ENCODE measurements at regions not wholly inside any gene's neighbourhood (a gene's known extent, or its start where the extent isn't known, plus 50 kb on each side); places are given as distances from the start of the nearest gene placed in this dataset.

DNA sequence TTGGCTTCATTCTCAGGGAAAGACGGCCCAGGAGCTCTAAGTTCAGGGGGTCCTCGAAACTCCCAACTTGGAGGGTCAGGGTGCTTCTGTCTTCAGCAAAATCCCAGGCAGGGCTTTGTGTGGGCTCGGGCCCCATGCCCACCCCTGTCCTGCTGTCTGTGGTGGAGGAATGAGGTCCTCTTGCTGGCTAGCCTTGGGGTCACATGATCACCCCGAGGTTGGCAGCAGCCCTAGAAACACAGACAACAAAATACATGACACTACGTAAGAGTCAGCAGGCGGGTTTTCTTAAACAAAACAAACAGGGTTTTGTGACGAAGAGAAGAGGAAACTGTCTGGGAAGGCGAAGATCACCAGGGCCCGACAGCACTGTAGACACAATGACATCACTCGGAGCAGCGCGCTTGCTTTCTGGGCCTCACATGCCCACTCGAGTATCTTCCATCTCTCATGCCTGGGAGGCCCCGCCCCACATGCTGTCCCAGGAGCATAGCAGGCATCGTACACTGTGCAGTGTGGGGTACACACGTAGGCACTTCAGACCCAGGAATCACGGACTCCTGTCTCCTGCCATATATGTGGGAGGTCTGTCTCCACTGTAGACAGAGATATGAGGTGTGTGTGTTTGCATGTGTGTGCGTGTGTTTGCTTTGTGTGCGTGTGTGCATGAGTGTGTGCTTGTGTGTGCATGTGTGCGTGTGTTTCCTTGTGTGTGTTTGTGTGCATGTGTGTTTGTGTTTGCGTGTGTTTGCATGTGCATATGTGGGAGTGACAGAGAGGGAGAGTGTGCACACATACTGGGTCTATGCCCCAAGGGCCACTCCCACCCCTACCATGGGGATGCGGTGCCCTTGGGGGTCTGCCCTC is 94.7 kb downstream of the SIK1 start:
- no peak for DNase-seq

DNA sequence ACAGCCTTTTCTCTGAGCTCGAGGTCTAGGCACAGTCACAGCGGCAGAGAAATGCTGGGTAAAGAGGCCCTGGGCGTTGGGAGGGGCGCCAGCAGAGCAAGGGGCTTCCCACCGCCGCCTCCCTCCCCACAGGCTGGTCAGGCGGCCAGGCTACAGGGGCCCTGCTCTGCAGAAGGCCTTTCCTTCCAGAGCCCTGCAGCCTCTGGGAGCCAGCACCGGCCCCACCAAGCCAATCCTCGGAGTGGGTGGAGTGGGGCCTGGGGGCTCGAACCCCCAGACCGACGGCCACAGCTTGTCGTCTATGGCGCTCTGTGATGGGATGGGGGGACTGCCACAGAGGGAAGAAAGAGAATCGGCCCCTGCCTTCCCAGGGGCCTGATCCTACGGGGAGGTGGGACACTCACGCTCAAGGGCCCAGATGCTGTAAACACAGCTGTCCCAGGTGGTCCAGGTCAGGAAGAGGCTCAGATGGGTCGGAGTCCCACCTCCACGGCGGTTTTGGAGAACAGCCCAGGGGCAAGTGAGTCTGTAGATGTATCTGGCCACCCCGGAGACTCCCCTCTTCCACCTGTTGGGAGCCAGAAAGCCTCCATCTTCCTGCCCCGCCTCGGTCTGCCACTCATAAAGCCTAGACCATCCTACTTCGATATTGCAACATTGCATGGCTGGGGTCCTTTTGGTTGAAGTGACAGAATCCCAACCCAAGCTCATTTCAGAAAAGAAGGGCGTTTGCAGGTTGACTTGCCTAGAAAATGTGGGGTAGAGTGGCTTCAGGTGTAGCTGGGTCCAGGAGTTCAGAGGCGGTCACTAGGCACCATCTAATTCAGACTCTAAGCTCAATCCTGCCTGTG is 95.6 kb downstream of the SIK1 start:
- no peak for DNase-seq

GRCh38 chr21:43330306-43330881 is 96.5 kb downstream of the SIK1 start:
- no peak for DNase-seq

DNA sequence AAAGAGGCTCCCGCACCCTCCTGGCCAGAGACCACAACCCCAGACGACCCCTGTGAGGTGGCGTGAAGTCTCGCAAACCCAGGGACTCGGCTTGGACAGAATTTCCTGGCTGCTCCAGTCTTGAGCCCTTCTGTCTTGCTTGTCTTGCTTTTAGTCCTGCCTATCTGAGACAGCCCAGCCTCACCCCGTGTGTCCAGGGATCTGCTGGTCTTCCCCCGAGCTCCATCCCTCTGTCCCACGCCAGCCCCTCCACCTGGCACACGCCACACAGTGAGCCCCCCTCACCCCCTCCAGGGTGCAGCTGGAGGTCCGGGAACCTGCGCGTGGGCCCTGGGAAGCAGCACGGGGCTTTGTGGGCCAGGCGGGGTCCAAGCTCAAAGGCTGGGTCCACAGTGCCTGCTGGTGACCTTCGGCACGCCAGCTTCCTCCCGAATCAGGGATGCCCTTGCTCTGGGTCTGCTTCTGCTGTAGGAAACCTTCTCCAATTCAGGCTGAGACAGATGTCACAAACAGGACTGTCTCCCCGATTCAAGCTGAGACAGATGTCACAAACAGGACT is 97.1 kb downstream of the SIK1 start:
- no peak for DNase-seq

DNA sequence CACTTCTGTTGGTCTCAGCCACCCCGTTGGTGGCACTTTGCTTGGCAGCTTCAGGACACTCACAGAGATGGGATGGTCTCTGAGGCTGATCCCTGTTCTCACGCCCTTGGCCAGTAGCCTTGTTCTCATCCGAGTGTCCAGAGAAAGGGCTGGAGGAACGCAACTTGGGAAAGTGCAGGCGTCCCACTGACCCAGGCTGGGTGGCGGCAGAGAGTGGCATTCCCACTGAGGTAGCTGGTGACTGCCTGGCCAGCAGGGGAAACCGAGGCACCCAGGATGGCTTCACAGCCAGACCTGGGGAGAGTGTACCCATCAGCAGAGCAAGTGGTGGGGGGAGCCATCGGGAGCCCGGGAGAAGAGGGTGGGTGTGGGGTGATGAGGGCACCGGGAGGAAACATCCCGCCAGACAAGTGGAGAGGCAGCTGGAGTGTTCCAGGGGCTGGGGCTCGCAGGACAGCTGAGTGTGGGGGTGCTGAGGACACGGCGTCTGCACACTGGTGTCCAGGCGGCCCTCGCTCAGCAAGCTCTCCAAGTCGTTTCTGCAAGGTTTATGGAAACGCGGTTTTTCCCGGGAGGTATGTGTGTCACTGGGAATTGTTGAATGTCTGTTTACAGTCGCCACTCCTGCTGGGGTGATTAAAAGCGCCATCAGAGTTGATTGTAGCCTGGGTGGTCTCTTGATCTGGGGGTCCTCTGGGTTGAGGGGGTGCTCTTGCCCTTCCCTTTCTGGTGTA is 97.8 kb downstream of the SIK1 start:
- DNase-seq: no peak

- DNase-seq: no peak
Observed at GRCh38 chr21:43328185-43328957, 98.6 kb downstream of the SIK1 start.

GRCh38 chr21:43325968-43326715 is 100.8 kb downstream of the SIK1 start:
- DNase-seq: no peak

DNA sequence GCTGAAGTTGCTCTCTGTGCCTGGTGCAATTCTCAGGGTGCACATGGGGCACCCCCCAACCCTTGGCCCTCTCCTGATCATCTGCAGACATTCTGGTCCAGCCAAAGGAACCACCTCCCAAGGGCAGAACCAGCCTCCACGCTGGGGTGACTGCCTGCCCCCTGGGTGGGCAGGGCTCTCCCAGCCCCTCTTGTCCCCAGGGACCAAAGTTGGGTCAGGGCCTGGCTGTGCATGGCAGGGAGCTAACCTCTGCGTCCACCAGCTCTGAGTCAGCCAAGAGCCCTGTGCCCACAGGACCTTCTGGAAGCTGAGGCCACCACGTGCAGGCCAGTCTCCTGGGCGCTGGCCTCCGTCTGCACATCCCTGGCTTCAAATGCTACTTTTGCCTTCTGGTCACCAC is 101.9 kb downstream of the SIK1 start:
- no peak for DNase-seq

- DNase-seq: no peak
Observed at GRCh38 chr21:43324596-43324995, 102.3 kb downstream of the SIK1 start.

GRCh38 chr21:43323244-43324005 is 103.5 kb downstream of the SIK1 start:
- DNase-seq: no peak

GRCh38 chr21:43322805-43323204 is 104.1 kb downstream of the SIK1 start:
- DNase-seq: no peak

GRCh38 chr21:43322311-43322710 is 104.6 kb downstream of the SIK1 start:
- no peak for DNase-seq

DNA sequence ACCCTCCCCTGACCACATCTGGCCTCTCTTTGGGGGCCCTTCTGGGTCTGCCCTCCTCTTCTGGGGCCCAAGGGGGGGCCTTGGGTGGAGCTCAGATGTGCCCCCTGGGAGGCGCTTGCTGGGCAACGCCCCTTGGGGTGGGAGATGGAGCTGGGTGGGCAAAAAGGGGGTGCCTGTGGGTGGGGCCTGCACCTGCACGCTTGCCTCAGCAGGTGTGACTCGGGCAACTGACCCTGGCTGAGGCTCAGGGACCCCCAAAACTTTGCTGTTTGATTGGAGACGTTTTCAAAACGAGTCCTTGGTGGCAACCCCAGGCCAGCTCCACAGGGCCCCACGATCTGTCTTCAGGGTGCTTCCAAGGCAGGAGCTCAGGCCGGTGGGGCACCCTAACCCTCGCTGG is 105.3 kb downstream of the SIK1 start:
- no peak for DNase-seq

GRCh38 chr21:43321111-43321510 is 105.8 kb downstream of the SIK1 start:
- DNase-seq: no peak

GRCh38 chr21:43320526-43320925 is 106.4 kb downstream of the SIK1 start:
- no peak for DNase-seq

DNA sequence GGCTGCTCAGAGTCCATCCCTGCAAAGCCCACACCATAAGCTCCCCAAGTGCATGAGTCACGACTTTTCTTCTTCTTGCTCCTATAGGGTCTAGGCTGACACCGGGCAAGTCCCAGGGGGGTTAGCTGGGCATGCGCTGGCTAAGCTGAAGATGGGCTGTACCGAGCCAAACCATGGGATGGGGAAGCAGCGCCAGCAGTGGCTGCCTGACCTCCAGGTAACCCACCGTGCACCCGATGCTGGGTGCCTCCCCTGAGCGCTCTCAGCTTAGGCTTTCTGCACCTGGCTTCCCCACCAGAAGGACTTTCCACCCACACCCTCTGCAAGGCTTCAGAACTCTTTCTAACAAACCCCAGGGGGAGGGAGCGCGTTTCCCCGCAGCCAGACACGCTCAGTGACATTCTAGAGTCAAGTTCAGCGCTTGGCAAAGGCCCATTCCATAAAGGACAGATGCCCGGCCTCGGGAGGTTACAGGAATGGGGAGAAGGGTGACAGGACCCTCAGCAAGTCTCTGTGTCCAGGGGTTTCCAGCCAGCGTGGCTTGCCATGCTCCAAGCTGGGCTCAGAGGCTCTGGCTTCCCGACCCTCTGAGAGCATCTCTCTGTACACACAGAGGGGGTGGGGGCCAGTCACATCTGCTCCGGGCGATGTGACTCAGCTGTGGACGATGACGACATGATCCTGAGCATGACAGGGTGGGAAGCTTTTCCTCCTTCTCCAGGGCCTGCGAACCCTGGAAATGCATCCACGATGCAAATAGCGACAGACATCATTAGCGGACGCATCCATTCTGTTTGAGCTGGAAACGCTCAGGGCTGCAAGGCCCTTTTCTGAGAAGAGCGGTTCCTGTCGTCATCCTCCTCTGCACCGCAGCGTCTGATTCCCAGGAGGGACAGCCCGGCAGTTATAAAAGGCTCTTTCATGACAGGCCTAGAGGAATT is 107.8 kb downstream of the SIK1 start:
- DNase-seq: no peak

DNA sequence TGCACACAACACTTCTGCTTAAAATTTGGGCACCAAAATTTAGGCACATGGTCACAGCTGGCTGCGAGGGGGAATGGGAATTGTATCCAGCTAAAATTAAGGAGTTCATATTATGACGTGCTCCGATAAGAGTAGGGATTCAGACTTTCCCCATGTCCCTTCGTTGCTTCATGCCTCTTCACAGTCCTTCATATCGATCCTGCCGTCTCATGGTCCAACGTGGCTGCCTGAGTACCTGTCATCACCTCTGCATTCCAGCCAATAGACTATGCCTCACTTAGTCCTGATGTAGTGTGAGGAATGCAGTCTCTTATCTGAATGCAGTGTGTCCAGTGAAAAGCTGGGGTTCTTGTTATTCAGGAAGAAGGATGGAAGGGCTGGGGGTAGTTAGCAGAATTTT is 108.6 kb downstream of the SIK1 start:
- no peak for DNase-seq

DNA sequence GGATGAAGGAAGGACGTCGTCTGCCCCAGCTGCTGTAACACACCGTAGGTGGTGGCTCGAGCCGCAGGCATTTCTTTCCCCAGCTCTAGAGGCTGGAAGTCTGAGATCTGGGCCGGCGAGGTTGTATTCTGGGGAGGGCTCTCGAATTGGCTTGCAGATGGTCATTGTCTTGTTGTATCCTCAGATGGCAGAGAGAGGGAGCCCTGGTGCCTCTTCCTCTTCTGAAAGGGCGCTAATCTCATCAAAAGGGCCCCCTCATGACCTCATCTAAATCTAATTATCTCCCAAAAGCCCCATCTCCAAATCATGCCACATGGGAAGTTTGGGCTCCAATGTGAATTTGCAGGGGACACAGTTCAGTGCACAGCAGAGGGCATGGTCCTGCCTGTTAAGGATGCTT is 109.0 kb downstream of the SIK1 start:
- no peak for DNase-seq

GRCh38 chr21:43317254-43317748 is 109.6 kb downstream of the SIK1 start:
- DNase-seq: no peak
